GM12801 (cell line): ENCODE measurements at regions not wholly inside any gene's neighbourhood (a gene's known extent, or its start where the extent isn't known, plus 50 kb on each side); places are given as distances from the start of the nearest gene placed in this dataset.

Experiments used
- CTCF ChIP-seq: IDR thresholded peaks from one replicate; pipeline ENCODE4 v1.5.1; 2011; ENCODE audit warnings: control low read depth; ENCODE audit not compliant: insufficient read length; ENCODE audit errors: extremely low read depth

- TF ChIP-seq CTCF, result no peak
These were observed 1726.0 kb downstream of the EFNB2 start for GRCh38 chr13:104809483-104809882.

- no peak for TF ChIP-seq CTCF
These were observed 1730.1 kb downstream of the EFNB2 start for GRCh38 chr13:104805346-104805745.

GRCh38 chr13:104799152-104799551, 1732.9 kb upstream of the SLC10A2 start:
- TF ChIP-seq CTCF, result no peak

- no peak for TF ChIP-seq CTCF
These were observed 1732.3 kb upstream of the SLC10A2 start for GRCh38 chr13:104798486-104798885.

GRCh38 chr13:104796581-104796980, 1730.4 kb upstream of the SLC10A2 start:
- TF ChIP-seq CTCF, result no peak

- TF ChIP-seq CTCF, result no peak
These were observed 1719.7 kb upstream of the SLC10A2 start for GRCh38 chr13:104785952-104786351.

- TF ChIP-seq CTCF, result no peak
These were observed 1718.7 kb upstream of the SLC10A2 start for GRCh38 chr13:104784891-104785290.

GRCh38 chr13:104782741-104783140, 1716.5 kb upstream of the SLC10A2 start:
- no peak for TF ChIP-seq CTCF
